ENCODE measurements at regions not wholly inside any gene's neighbourhood (a gene's known extent, or its start where the extent isn't known, plus 50 kb on each side); places are given as distances from the start of the nearest gene placed in this dataset.
"Not testable (repeated sequence)": the region's sequence is repeated elsewhere in the genome, so short reads cannot be mapped to it uniquely, and the experiment has no call there.

DNA sequence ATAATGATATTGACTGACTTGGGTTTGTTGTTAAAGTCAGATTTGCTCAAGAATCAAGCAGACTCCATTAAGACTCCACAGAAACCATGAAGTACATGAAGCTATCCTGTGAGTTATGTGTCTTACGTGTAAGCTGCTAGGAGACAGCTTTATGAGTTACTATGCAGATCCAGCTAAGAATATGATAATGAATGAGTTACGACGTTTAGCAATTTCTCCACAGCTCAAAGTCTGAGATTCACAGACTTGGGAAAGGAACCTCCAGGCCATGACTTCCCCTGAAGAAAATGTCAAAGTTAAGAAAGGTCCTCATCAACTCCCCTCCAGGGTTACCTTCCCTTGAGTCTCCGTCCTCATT lies 211.9 kb upstream of the HNRNPA3 start:
- no peaks in the 10 kb centered on the region for H3K9me3 Mint-ChIP-seq
- H3K4me1 Mint-ChIP-seq = peaks cover 8 to 12% of the 10 kb centered on the region in 2 donors
- no peak overlapping the region for H3K4me3 Mint-ChIP-seq
- ATAC-seq (replicated peaks) (no peak), DNase-seq (no peak)
- H3K27me3 Mint-ChIP-seq = peaks cover 0 to 5% of the 10 kb centered on the region in 2 donors
- H3K36me3 Mint-ChIP-seq = no peaks in the 10 kb centered on the region
- no peak overlapping the region for H3K27ac Mint-ChIP-seq

DNA sequence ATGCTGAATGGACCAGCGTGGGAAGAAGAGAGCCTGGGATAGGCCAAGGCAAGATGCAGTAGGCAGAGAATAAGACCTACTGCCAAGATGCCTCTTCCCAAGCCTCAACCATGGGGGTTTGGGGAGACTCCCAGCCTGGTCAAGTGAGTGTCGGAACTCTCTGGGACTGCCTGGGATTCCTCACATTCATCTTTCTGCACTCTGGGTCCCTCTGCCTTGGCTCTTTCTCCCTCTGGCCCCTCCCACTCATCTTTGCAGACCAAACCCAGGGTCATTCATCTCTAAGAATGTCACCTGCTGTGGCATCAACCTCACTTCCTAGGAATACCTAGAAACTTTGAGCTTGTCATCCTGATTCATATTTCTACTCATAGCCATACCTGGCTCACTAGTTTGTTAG lies 211.3 kb upstream of the HNRNPA3 start:
- H3K4me3 Mint-ChIP-seq = no peak overlapping the region
- peaks cover 0 to 5% of the 10 kb centered on the region in 2 donors for H3K27me3 Mint-ChIP-seq
- no peaks in the 10 kb centered on the region for H3K36me3 Mint-ChIP-seq
- no peak overlapping the region for H3K27ac Mint-ChIP-seq
- no peaks in the 10 kb centered on the region for H3K9me3 Mint-ChIP-seq
- H3K4me1 Mint-ChIP-seq = peaks cover 8 to 12% of the 10 kb centered on the region in 2 donors
- no peak for DNase-seq
- ATAC-seq (replicated peaks) = no peak

DNA sequence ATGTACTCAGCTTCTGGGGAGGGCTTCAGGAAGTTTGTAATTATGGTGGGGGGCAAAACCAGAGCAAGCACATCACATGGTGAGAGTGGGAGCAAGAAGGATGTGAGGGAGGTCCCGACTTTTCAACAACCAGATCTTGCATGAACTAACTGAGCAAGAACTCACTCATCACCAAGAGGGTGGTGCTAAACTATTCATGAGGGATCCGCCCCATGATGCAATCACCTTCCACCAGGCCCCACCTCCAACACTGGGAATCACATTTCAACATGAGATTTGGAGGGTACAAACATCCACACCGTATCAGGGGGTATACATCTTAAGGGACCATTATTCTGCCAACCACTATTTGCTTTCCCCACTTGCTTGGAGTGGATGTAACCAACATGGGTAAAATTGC lies 209.6 kb upstream of the HNRNPA3 start:
- Mint-ChIP-seq H3K27me3 (peaks cover 4 to 10% of the 10 kb centered on the region in 2 donors), H3K4me1 (peaks cover 5 to 6% of the 10 kb centered on the region in 2 donors), H3K4me3 (no peak overlapping the region), H3K27ac (no peak overlapping the region), H3K9me3 (no peaks in the 10 kb centered on the region), H3K36me3 (no peaks in the 10 kb centered on the region)
- ATAC-seq (replicated peaks) (no peak), DNase-seq (no peak)

DNA sequence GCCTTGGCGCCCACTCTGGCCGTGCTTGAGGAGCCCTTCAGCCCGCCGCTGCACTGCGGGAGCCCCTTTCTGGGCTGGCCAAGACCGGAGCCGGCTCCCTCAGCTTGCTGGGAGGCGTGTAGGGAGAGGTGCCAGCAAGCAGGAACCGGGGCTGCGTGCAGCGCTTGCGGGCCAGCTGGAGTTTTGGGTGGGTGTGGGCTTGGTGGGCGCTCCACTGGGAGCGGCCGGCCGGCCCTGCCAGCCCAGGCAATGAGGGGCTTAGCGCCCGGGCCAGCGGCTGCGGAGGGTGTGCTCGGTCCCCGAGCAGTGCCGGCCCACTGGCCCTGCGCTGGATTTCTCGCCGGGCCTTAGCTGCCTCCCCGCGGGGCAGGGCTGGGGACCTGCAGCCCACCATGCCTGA lies 204.9 kb upstream of the HNRNPA3 start:
- H3K27ac Mint-ChIP-seq = not testable (repeated sequence)

DNA sequence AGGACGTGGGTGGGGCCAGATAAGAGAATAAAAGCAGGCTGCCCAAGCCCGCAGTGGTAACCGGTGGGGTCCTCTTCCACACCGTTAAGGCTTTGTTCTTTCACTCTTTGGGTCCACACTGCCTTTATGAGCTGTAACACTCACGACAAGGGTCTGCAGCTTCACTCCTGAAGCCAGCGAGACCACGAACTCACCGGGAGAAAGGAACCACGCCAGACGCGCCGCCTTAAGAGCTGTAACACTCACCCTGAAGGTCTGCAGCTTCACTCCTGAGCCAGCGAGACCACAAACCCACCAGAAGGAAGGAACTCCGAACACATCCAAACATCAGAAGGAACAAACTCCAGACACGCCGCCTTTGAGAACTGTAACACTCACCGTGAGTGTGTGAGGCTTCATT lies 203.9 kb upstream of the HNRNPA3 start:
- H3K4me3 Mint-ChIP-seq; H3K9me3 Mint-ChIP-seq; DNase-seq; H3K27ac Mint-ChIP-seq; H3K4me1 Mint-ChIP-seq; H3K36me3 Mint-ChIP-seq; ATAC-seq (replicated peaks): not testable (repeated sequence)
- peaks cover 11 to 15% of the 10 kb centered on the region in 2 donors for H3K27me3 Mint-ChIP-seq

More for the DNA sequence above, 204.9 kb upstream of the HNRNPA3 start:
- not testable (repeated sequence) for DNase-seq; H3K36me3 Mint-ChIP-seq; H3K4me3 Mint-ChIP-seq; ATAC-seq (replicated peaks); H3K4me1 Mint-ChIP-seq; H3K9me3 Mint-ChIP-seq
- H3K27me3 Mint-ChIP-seq = peaks cover 11 to 15% of the 10 kb centered on the region in 2 donors

DNA sequence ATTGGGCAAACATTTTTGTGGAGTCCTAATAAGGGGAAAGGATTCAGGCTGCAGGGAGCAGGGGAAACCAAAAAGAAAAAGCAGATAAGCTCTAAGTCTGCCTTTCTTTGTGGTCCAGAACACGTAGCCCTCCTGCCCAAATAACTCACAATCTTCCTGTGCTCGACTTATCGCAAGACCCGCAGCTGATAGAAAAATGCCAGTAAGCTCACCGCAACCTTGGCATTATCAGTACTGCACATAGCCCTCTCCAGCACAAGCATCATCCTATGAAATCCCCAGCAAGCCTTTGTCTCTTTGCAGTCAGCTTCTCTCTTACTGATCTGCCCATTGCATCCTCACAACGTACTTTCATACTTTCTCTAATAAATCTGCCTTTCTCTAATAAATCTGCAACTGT lies 202.4 kb upstream of the HNRNPA3 start:
- Mint-ChIP-seq H3K36me3 (no peaks in the 10 kb centered on the region), H3K27me3 (peaks cover 11 to 15% of the 10 kb centered on the region in 2 donors), H3K9me3 (no peaks in the 10 kb centered on the region), H3K27ac (no peak overlapping the region), H3K4me1 (peaks cover 0 to 3% of the 10 kb centered on the region in 2 donors), H3K4me3 (no peak overlapping the region)
- no peak for ATAC-seq (replicated peaks)
- DNase-seq = no peak

DNA sequence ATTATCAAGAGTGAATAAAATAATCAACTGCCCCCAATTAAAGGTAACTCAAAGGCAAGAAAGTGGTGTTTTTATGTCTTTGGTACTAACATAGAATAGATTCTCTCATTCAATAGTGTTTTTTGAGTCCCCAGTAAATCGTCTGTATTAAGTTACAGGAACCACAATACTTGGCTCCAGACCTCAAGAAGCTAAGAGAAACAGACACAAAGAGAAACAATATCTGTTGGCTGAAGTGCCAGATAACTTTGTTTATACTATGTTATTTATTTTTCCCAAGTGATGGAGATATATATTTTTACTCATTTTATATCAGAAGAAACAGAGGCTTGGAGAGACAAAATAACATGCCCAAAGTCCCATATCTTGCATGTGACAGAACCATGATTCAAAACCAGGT lies 201.7 kb upstream of the HNRNPA3 start:
- DNase-seq = no peak
- no peaks in the 10 kb centered on the region for H3K36me3 Mint-ChIP-seq
- no peaks in the 10 kb centered on the region for H3K9me3 Mint-ChIP-seq
- no peak overlapping the region for H3K4me3 Mint-ChIP-seq
- no peak overlapping the region for H3K27ac Mint-ChIP-seq
- H3K4me1 Mint-ChIP-seq = peaks cover 0 to 3% of the 10 kb centered on the region in 2 donors
- no peak for ATAC-seq (replicated peaks)
- peaks cover 11 to 20% of the 10 kb centered on the region in 2 donors for H3K27me3 Mint-ChIP-seq

DNA sequence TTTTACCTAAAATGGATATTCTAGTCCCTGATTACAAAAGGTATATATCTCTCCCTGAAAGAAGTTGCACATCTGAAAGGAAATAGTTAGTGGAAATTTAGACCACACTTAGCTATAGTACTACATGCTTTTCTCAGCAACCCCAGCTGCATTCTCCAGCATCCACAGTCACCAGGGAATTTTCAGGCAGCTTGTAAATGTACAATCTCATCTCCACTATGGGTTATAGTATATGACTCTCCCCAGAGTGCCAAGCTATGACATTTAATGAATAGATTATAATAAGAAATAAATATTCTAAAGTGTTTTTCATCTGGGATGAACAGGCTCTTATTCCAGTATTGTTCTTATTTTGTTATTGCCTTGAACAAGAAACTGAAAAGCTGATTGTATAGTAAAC lies 197.6 kb upstream of the HNRNPA3 start:
- Mint-ChIP-seq H3K4me1 (no peaks in the 10 kb centered on the region), H3K27ac (no peak overlapping the region), H3K4me3 (no peak overlapping the region), H3K36me3 (no peaks in the 10 kb centered on the region), H3K27me3 (peaks cover 0 to 18% of the 10 kb centered on the region in 2 donors), H3K9me3 (no peaks in the 10 kb centered on the region)
- no peak for ATAC-seq (replicated peaks)
- no peak for DNase-seq

DNA sequence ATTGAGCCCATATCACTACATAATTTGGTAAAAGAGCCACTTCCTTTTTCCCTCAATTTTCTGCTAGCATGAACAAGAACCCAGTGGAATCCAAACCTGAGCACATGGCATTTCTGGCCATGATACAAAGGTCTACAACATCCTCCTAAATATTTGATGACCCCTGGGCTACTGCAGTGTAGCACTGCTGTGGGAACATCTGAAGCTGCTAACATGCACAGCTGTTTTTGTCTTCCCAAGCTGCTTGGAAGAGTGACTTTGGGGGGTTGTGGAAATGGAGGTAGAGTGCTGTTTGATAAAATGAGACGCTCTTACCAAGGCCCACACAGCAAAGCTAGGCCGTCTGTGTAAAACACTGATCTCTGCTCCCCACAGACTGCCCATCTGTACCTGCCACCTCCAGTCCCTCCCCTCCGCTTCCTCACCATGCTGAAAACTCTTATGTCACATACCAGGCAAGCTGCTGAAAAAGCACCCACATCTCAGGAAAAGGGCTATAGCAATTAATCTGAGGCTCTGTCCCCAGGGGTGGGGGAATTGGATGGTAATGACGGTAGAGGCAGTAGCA lies 197.2 kb upstream of the HNRNPA3 start:
- ATAC-seq (replicated peaks) (no peak), DNase-seq (no peak)
- Mint-ChIP-seq H3K27me3 (peaks cover 0 to 14% of the 10 kb centered on the region in 2 donors), H3K9me3 (no peaks in the 10 kb centered on the region), H3K4me1 (no peaks in the 10 kb centered on the region), H3K27ac (no peak overlapping the region), H3K4me3 (no peak overlapping the region), H3K36me3 (no peaks in the 10 kb centered on the region)

DNA sequence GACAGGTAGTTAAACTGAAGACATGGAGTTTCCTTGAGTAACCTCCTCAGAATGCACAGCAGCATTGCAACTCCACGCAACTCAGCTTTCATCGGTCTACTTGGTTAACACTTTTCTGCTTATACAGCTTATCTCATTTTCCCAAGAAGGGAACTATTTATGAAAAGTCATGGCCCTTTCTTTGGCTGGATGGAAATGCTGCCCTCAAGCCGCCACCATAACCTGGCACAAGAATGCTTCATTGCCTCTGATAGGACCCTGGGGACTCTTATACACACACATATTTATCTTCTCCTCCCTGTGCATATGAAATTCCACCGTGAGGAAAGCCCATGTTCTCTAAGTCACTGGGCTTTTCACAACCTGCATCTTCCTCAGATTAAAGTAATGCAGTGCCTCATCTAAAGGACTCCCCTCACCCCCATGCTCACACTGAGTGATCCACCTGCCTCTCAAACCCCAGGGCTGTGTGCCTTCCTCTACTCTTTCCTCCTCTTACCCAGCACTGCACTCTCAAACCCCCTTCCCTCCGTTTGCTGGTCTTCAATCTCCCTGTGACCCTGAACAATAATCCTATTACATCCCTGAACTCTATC lies 192.0 kb upstream of the HNRNPA3 start:
- DNase-seq (no peak), ATAC-seq (replicated peaks) (no peak)
- Mint-ChIP-seq H3K4me3 (no peak overlapping the region), H3K36me3 (no peaks in the 10 kb centered on the region), H3K27ac (no peak overlapping the region), H3K9me3 (no peaks in the 10 kb centered on the region), H3K27me3 (peaks cover 0 to 6% of the 10 kb centered on the region in 2 donors), H3K4me1 (no peaks in the 10 kb centered on the region)

DNA sequence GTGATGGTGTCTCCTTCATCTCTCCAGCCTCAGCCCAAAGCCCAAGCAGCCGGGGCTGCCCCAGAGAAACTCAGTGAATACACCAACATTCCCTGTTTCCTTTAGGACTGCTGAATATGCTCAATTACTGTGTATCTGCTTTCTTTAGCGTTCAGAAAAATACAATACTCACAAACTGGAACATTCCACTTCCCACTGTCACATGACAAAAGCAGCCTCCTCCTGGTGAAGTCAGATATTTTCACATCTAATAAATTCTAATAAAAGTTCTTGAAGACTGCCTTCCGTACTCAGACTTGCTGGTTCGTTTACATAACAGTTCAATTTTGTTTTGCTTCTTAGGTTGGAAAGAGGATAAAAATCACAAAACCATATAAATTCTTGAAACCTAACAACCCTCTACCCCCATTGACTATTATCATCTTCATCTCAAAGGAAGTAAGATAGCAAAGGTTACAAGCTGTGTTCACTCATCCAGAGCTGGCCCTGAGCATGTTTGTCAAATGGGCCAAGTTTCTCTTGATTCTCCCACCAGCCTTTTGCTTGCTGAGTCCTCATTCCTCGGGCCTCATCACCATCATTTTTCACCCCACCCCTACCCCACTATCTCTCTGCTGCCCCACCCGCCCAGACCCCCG lies 190.8 kb upstream of the HNRNPA3 start:
- no peaks in the 10 kb centered on the region for H3K4me1 Mint-ChIP-seq
- DNase-seq = no peak
- H3K9me3 Mint-ChIP-seq = no peaks in the 10 kb centered on the region
- ATAC-seq (replicated peaks) = no peak
- H3K27me3 Mint-ChIP-seq = peaks cover 0 to 3% of the 10 kb centered on the region in 2 donors
- H3K36me3 Mint-ChIP-seq = no peaks in the 10 kb centered on the region
- no peak overlapping the region for H3K4me3 Mint-ChIP-seq
- no peak overlapping the region for H3K27ac Mint-ChIP-seq

DNA sequence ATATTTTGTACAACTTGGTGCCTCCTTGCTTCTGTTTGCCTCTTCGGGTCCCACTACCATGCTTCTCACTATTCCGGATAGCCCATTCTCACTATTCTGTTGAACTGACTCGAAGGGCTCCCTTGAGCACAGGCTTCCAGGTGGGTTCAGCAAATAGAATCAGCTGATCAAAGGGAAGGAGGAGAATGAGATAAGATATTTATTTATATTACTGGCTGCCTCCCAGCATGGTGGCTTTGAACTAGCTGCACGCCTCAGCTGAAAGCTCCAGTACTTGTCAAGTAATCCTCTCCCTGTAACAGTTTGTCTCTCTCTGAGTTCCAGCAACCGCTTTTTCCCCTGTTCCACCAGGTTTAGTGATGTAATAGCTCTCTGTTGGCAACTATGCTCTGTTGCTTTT lies 187.8 kb upstream of the HNRNPA3 start:
- H3K4me3 Mint-ChIP-seq = no peak overlapping the region
- DNase-seq = no peak
- no peaks in the 10 kb centered on the region for H3K36me3 Mint-ChIP-seq
- H3K9me3 Mint-ChIP-seq = no peaks in the 10 kb centered on the region
- no peak for ATAC-seq (replicated peaks)
- no peak overlapping the region for H3K27ac Mint-ChIP-seq
- no peaks in the 10 kb centered on the region for H3K4me1 Mint-ChIP-seq
- no peaks in the 10 kb centered on the region for H3K27me3 Mint-ChIP-seq

DNA sequence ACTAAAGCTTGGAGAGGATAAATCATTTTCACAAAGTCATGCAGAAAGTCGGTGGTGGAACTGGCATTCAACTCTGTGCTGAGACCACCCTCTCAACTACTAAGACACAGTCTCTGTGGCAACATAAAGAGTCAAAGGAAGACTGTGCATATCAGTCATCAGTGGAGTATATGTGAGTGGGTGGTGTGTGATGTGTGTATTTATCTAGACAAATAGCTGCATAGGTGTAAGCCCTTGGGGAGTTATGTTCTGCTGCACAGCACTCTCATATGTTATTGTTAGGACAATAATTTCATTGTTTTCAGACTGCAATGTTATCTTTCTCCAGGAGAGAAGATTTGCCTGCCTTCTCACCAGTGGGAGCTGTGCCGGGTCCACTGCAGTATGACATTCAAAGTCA lies 186.3 kb upstream of the HNRNPA3 start:
- Mint-ChIP-seq H3K27me3 (peaks cover 0 to 4% of the 10 kb centered on the region in 2 donors), H3K9me3 (no peaks in the 10 kb centered on the region), H3K27ac (no peak overlapping the region), H3K4me1 (no peaks in the 10 kb centered on the region), H3K4me3 (no peak overlapping the region), H3K36me3 (no peaks in the 10 kb centered on the region)
- DNase-seq = no peak
- no peak for ATAC-seq (replicated peaks)

DNA sequence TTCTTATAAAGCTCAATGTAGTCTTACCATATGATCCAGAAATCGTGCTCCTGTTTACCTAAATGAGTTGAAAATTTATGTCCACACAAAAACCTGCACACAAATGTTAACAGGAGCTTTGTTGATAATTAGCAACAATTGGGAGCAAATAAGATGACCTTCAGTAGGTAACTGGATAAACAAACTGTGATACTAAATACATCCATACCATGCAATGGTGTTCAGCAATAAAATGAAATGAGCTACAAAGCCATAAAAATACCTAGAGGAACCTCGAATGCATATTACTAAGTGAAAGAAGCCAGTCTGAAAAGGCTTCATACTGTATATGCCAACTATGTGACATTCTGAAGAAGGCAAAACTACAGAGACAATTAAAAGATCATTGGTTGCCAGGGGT lies 185.6 kb upstream of the HNRNPA3 start:
- Mint-ChIP-seq H3K9me3 (no peaks in the 10 kb centered on the region), H3K4me1 (no peaks in the 10 kb centered on the region), H3K4me3 (no peak overlapping the region), H3K27me3 (peaks cover 0 to 4% of the 10 kb centered on the region in 2 donors), H3K27ac (no peak overlapping the region), H3K36me3 (no peaks in the 10 kb centered on the region)
- DNase-seq (no peak), ATAC-seq (replicated peaks) (no peak)

DNA sequence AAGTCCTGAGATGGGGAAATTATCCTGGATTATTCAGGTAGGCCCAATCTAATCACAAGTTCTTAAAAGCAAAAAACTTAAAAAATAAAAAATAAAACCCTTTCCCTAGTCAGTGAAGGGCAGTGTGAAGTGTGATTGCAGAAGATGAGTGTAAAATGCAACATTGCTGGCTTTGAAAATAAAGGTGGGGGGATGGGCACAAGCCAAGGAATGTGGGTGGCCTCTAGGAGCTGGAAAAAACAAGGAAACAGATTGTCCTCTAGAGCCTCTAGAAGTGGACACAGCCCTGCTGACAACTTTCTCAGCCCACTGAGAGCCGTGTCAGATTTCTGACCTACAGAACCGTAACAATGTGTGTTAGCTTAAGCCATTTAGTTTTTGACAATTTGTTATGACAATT lies 184.3 kb upstream of the HNRNPA3 start:
- ATAC-seq (replicated peaks) (no peak), DNase-seq (no peak)
- Mint-ChIP-seq H3K27me3 (peaks cover 0 to 4% of the 10 kb centered on the region in 2 donors), H3K36me3 (no peaks in the 10 kb centered on the region), H3K27ac (no peak overlapping the region), H3K9me3 (no peaks in the 10 kb centered on the region), H3K4me3 (no peak overlapping the region), H3K4me1 (no peaks in the 10 kb centered on the region)
